GM12878 (cell line): ENCODE measurements at regions not wholly inside any gene's neighbourhood (a gene's known extent, or its start where the extent isn't known, plus 50 kb on each side); places are given as distances from the start of the nearest gene placed in this dataset.

Experiments used
- CREM ChIP-seq: IDR thresholded peaks from 2 replicates; pipeline ENCODE4 v1.6.1; 2014; ENCODE audit warnings: antibody characterized with exemption, low read depth
- EP300 ChIP-seq, 2 experiments: fragments of 150-350 bp in 1 of 2; IDR thresholded peaks; 2 replicates each; pipeline ENCODE4 v1.6.1; 2011 to 2012; ENCODE audit warnings: low read depth in 2 of 2, low read length in 2 of 2, borderline replicate concordance in 1 of 2, improper control_type of control experiment in 1 of 2, inconsistent platforms in 1 of 2; ENCODE audit not compliant: control insufficient read depth in 1 of 2
- JUNB ChIP-seq: IDR thresholded peaks from 2 replicates; pipeline ENCODE4 v1.6.1; 2016; ENCODE audit warnings: antibody characterized with exemption, mild to moderate bottlenecking
- MYB ChIP-seq: fragments of 150-350 bp; IDR thresholded peaks from 2 replicates; pipeline ENCODE4 v1.6.1; 2014; ENCODE audit warnings: mild to moderate bottlenecking, low read depth, low read length, borderline replicate concordance
- RAD21 ChIP-seq: IDR thresholded peaks from 2 replicates; pipeline ENCODE4 v1.6.1; 2011; ENCODE audit warnings: mild to moderate bottlenecking, low read depth, low read length, moderate library complexity; ENCODE audit not compliant: insufficient read depth
- RUNX3 ChIP-seq: IDR thresholded peaks from 2 replicates; pipeline ENCODE4 v1.6.1; 2012; ENCODE audit warnings: low read length, inconsistent platforms
- SREBF2 ChIP-seq: IDR thresholded peaks from 2 replicates; pipeline ENCODE4 v1.6.1; 2012; ENCODE audit warnings: mild to moderate bottlenecking, low read length
- ZBED1 ChIP-seq: IDR thresholded peaks from 2 replicates; pipeline ENCODE4 v1.6.1; 2016; ENCODE audit warnings: borderline replicate concordance
- TF ChIP-seq, protein P1 (sequence below): fragments of 450-650 bp; IDR thresholded peaks from 2 replicates; pipeline ENCODE4 v1.6.1; 2014; ENCODE audit warnings: mild to moderate bottlenecking
- TF ChIP-seq, protein P2 (sequence below): fragments of 450-650 bp; IDR thresholded peaks from 2 replicates; pipeline ENCODE4 v1.6.1; 2017; ENCODE audit warnings: mild to moderate bottlenecking, low read depth, inconsistent platforms; ENCODE audit not compliant: poor library complexity, severe bottlenecking
- TF ChIP-seq, protein P3 (sequence below): fragments of 450-650 bp; formaldehyde crosslinking; IDR thresholded peaks from 2 replicates; pipeline ENCODE4 v1.4.0; 2022; ENCODE audit warnings: mild to moderate bottlenecking, moderate library complexity
- TF ChIP-seq, protein P4 (sequence below): IDR thresholded peaks from 2 replicates; pipeline ENCODE4 v1.6.1; 2011; ENCODE audit warnings: low read depth, mild to moderate bottlenecking, low read length, moderate library complexity, borderline replicate concordance; ENCODE audit errors: extremely low read depth
- TF ChIP-seq, protein P5 (sequence below): fragments of 450-650 bp; IDR thresholded peaks from 2 replicates; pipeline ENCODE4 v1.6.1; 2017; ENCODE audit warnings: mild to moderate bottlenecking, moderate library complexity

DNA sequence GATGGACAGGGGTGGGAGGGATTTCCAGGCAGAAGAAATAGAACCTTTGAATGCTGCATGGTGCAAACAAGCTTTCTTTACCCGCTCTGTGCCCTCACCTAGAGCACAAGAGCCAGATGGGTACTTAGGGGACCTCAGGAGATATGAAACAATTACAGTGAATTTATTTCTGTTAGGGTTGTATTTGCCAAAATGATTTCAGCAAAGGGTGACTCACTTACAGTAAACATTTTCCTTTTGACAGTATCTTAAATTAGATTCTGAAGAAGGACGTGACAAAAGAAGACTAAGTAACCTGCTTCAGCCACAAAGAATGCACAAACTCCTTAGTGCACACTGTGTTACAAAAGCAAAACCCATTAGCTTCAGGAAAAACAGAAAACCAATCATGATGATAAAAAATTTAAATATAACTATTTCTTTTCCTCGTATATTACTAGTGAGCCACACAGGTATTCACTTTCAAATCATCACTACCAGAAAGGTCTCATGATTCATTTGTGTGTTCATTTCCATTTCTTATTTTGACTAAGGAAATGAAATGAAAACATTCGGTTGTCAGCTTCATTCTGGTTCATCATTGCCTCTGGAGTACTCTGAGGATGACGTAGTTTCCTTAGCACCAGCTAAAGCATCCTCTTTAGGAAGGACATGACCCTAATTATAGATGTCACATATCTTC lies 158.8 kb downstream of the NHLRC3 start (continued):
- TF ChIP-seq EP300 (IDR thresholded peaks at IDR 0.05; ENCODE audit: borderline replicate concordance in 1 of 2, control insufficient read depth in 1 of 2, low read depth in 2 of 2, low read length in 2 of 2) (peak; percentile 37 to 66; a peak in 2 of 4 replicates), ZBED1 (no peak), SREBF2 (no peak), JUNB (peak; percentile 92), MYB (no peak), RAD21 (no peak), RUNX3 (peak; percentile 38; the same call in 1 of the 2 replicates), CREM (peak; percentile 63; the same call in 1 of the 2 replicates)
- TF ChIP-seq, protein P1, sequence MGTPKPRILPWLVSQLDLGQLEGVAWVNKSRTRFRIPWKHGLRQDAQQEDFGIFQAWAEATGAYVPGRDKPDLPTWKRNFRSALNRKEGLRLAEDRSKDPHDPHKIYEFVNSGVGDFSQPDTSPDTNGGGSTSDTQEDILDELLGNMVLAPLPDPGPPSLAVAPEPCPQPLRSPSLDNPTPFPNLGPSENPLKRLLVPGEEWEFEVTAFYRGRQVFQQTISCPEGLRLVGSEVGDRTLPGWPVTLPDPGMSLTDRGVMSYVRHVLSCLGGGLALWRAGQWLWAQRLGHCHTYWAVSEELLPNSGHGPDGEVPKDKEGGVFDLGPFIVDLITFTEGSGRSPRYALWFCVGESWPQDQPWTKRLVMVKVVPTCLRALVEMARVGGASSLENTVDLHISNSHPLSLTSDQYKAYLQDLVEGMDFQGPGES: no peak
- TF ChIP-seq, protein P2, sequence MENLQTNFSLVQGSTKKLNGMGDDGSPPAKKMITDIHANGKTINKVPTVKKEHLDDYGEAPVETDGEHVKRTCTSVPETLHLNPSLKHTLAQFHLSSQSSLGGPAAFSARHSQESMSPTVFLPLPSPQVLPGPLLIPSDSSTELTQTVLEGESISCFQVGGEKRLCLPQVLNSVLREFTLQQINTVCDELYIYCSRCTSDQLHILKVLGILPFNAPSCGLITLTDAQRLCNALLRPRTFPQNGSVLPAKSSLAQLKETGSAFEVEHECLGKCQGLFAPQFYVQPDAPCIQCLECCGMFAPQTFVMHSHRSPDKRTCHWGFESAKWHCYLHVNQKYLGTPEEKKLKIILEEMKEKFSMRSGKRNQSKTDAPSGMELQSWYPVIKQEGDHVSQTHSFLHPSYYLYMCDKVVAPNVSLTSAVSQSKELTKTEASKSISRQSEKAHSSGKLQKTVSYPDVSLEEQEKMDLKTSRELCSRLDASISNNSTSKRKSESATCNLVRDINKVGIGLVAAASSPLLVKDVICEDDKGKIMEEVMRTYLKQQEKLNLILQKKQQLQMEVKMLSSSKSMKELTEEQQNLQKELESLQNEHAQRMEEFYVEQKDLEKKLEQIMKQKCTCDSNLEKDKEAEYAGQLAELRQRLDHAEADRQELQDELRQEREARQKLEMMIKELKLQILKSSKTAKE: no peak
- TF ChIP-seq, protein P3, sequence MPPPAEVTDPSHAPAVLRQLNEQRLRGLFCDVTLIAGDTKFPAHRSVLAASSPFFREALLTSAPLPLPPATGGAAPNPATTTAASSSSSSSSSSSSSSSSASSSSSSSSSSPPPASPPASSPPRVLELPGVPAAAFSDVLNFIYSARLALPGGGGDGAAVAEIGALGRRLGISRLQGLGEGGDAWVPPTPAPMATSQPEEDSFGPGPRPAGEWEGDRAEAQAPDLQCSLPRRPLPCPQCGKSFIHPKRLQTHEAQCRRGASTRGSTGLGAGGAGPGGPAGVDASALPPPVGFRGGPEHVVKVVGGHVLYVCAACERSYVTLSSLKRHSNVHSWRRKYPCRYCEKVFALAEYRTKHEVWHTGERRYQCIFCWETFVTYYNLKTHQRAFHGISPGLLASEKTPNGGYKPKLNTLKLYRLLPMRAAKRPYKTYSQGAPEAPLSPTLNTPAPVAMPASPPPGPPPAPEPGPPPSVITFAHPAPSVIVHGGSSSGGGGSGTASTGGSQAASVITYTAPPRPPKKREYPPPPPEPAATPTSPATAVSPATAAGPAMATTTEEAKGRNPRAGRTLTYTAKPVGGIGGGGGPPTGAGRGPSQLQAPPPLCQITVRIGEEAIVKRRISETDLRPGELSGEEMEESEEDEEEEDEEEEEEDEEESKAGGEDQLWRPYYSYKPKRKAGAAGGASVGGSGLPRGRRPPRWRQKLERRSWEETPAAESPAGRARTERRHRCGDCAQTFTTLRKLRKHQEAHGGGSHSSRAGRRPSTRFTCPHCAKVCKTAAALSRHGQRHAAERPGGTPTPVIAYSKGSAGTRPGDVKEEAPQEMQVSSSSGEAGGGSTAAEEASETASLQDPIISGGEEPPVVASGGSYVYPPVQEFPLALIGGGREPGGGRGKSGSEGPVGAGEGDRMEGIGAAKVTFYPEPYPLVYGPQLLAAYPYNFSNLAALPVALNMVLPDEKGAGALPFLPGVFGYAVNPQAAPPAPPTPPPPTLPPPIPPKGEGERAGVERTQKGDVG (CRISPR knock-in tag): no peak
- TF ChIP-seq, protein P4, sequence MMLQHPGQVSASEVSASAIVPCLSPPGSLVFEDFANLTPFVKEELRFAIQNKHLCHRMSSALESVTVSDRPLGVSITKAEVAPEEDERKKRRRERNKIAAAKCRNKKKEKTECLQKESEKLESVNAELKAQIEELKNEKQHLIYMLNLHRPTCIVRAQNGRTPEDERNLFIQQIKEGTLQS: no peak
- TF ChIP-seq, protein P5, sequence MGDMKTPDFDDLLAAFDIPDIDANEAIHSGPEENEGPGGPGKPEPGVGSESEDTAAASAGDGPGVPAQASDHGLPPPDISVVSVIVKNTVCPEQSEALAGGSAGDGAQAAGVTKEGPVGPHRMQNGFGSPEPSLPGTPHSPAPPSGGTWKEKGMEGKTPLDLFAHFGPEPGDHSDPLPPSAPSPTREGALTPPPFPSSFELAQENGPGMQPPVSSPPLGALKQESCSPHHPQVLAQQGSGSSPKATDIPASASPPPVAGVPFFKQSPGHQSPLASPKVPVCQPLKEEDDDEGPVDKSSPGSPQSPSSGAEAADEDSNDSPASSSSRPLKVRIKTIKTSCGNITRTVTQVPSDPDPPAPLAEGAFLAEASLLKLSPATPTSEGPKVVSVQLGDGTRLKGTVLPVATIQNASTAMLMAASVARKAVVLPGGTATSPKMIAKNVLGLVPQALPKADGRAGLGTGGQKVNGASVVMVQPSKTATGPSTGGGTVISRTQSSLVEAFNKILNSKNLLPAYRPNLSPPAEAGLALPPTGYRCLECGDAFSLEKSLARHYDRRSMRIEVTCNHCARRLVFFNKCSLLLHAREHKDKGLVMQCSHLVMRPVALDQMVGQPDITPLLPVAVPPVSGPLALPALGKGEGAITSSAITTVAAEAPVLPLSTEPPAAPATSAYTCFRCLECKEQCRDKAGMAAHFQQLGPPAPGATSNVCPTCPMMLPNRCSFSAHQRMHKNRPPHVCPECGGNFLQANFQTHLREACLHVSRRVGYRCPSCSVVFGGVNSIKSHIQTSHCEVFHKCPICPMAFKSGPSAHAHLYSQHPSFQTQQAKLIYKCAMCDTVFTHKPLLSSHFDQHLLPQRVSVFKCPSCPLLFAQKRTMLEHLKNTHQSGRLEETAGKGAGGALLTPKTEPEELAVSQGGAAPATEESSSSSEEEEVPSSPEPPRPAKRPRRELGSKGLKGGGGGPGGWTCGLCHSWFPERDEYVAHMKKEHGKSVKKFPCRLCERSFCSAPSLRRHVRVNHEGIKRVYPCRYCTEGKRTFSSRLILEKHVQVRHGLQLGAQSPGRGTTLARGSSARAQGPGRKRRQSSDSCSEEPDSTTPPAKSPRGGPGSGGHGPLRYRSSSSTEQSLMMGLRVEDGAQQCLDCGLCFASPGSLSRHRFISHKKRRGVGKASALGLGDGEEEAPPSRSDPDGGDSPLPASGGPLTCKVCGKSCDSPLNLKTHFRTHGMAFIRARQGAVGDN: no peak
